Retinal pigment epithelial cell (primary cell): ENCODE measurements at regions not wholly inside any gene's neighbourhood (a gene's known extent, or its start where the extent isn't known, plus 50 kb on each side); places are given as distances from the start of the nearest gene placed in this dataset.

Source experiments
- DNase-seq: peaks from one replicate; pipeline ENCODE4 v3.0.0-alpha.2; 2010; ENCODE audit warnings: low read depth
- H3K4me3 ChIP-seq: 2 replicates; pipeline ENCODE4 v1.5.1; 2011; ENCODE audit warnings: mild to moderate bottlenecking, low read length, control low read depth, moderate library complexity
- TF ChIP-seq, protein P1 (sequence below): conservative IDR thresholded peaks from 2 replicates; pipeline ENCODE4 v1.5.1; 2011; ENCODE audit warnings: low read depth, low read length, control low read depth, inconsistent platforms

DNA sequence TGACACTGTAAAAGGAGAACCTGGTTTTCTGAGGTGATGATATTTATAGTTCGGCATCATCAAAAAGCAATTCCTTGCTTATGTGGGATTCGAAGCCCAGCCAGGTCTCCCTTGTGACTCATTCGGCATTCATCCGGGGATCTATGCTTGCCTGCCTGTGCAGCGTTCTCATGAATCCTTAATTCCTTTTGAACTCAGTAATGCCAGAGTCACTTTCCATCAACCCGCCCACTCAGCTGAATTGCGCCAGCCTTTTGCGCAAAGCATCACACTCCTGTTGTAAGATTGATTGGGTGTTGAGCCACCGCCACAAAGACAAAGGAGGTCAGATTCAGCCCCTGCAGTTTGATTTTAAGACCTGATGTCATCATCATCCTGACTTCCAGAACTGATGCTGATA, 128.6 kb downstream of the SLC17A6 start:
- TF ChIP-seq, protein P1, sequence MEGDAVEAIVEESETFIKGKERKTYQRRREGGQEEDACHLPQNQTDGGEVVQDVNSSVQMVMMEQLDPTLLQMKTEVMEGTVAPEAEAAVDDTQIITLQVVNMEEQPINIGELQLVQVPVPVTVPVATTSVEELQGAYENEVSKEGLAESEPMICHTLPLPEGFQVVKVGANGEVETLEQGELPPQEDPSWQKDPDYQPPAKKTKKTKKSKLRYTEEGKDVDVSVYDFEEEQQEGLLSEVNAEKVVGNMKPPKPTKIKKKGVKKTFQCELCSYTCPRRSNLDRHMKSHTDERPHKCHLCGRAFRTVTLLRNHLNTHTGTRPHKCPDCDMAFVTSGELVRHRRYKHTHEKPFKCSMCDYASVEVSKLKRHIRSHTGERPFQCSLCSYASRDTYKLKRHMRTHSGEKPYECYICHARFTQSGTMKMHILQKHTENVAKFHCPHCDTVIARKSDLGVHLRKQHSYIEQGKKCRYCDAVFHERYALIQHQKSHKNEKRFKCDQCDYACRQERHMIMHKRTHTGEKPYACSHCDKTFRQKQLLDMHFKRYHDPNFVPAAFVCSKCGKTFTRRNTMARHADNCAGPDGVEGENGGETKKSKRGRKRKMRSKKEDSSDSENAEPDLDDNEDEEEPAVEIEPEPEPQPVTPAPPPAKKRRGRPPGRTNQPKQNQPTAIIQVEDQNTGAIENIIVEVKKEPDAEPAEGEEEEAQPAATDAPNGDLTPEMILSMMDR: no peak
- DNase-seq: peak; percentile 99
- no peak overlapping the region for H3K4me3 ChIP-seq

DNA sequence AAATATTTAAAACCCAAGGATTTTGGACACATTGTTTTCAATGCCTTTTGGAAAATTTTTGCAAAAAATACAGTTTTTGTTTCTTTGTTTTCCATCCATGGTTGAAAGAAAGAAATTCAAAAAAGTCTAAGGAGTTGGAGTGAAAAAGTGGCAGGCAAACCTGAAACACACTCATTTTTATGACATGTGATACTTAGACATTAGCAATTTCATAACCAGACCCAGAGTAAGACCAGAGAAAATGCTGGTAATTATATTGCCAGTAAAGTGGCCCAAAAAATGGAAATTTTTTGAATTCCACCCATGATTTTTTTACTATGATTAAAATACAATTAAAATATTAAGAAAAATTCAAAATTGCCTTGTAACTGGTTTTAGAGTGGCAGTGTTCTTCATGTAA, 128.2 kb downstream of the SLC17A6 start:
- no peak for DNase-seq

DNA sequence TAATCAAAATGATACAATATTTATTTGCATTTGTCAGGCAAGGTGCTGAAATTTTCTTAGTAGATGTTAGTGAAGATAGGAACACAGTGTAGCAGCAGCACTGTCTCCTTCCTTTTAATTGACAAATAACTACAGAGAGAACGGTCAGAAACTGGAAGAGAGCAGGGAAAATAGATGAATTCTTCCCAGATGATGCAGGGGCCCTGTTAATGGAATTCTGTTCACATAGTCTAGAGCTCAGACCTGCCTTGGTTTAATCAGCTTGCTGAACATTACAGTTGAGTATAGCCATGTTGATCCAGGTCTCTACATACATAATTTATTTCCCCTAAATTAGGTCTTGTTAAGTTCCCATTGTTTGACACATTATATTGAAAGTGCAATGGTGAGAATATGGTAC, 127.4 kb downstream of the SLC17A6 start:
- no peak for DNase-seq
- H3K4me3 ChIP-seq: no peak overlapping the region
- TF ChIP-seq, protein P1: no peak

More for the DNA sequence above, 128.2 kb downstream of the SLC17A6 start:
- TF ChIP-seq, protein P1: no peak
- no peak overlapping the region for H3K4me3 ChIP-seq

DNA sequence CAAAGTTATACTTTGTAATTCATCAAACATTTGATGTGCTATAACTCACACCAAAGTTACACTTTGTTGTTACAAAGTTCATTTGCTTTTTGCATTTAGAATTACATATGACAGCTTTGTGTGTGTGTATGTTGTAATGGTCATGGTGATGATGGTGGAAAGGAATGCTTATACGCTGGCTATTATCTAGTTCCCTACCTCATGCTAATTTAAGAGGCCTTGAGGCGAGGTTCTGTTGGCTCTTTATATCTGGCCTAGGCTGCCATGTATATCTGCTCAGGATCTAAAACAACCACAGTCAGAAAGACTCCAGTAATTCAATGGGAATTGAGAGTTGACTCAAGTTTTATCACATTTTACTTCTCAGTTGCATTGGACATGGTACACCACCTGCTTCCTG, 123.4 kb downstream of the SLC17A6 start:
- no peak overlapping the region for H3K4me3 ChIP-seq
- DNase-seq: no peak
- TF ChIP-seq, protein P1: no peak

DNA sequence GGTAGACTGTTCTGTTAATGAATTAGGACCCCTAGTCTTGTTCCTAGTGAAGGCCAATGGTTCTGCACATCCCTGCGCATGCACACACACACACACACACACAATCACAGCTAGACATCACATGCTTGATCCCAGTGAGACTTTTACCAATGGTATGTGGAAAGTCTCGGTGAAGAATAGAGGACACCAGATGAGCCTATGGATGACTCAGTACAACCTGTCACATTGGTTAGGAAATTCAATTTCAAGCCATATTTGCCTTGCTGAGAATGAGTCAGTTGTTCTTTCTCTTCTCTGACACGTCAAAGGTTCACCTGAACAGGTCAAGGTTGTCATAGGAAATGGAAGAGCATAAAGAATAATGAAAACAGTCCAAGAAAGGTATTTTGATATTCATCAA, 122.0 kb downstream of the SLC17A6 start:
- TF ChIP-seq, protein P1: no peak
- H3K4me3 ChIP-seq: no peak overlapping the region
- DNase-seq: no peak

DNA sequence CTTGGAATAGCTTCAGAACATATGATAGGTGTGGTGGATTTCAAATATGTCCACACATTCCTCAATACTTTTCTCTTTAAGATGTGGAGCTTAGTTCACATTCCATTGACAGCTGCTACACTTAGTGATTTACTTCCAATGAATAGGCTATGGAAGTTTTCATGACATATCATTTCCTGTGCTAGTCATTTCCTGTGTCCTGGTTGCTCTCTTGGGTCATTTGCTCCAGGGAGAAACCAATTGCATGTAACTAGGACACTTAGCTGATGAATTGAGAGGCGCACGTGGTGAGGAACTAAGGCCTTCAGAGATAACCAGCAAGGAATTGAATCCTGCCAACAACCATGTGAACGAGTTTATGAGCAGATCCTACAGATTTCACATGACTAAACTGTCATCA, 120.9 kb downstream of the SLC17A6 start:
- TF ChIP-seq, protein P1: no peak
- H3K4me3 ChIP-seq: no peak overlapping the region
- DNase-seq: peak; percentile 72

DNA sequence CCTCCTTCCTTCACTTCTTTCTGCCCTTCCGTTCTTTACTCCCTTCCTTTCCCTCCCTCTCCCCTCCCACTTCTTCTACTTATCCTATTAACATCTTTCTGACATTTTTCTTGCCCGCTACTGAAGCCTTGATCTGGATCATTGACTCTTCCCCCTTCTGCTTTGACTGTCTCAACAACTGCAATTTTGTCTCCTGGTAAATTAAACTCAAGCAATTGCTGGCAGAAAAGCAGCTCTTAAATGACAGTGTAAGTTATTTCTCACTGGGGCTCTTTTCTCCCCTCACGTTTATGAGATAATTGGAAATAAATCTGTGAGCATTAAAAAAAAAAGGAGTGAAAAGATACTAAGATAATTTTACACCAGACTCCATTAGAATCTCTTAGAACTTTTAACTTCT, 120.0 kb downstream of the SLC17A6 start:
- no peak for DNase-seq
- TF ChIP-seq, protein P1: no peak
- no peak overlapping the region for H3K4me3 ChIP-seq
